ENCODE measurements at regions not wholly inside any gene's neighbourhood (a gene's known extent, or its start where the extent isn't known, plus 50 kb on each side); places are given as distances from the start of the nearest gene placed in this dataset.

GRCh38 chr3:102299125-102299877 is 135.5 kb upstream of the ZPLD1 start:
- TF ChIP-seq CTCF (IDR thresholded peaks at IDR 0.05) (no peak), POLR2A (IDR thresholded peaks at IDR 0.05) (no peak)

Data from Peyer's patch (tissue), 4 donors.